K562 (cell line): ENCODE measurements at regions not wholly inside any gene's neighbourhood (a gene's known extent, or its start where the extent isn't known, plus 50 kb on each side); places are given as distances from the start of the nearest gene placed in this dataset.

ENCODE experiments used
- SMC3 ChIP-seq: conservative IDR thresholded peaks from 2 replicates; pipeline ENCODE4 v1.6.1; 2011; ENCODE audit warnings: low read depth, low read length, improper control_type of control experiment; ENCODE audit not compliant: insufficient read depth
- TF ChIP-seq, protein P1 (sequence below), 2 experiments: fragments of 450-650 bp in 1 of 2; sonication (generic) in 1 of 2; formaldehyde crosslinking in 1 of 2; IDR thresholded peaks; 2 replicates each; pipeline versions ENCODE4 v1.7.1 to v1.9.0; 2016 to 2022; ENCODE audit warnings: inconsistent platforms in 1 of 2, mild to moderate bottlenecking in 1 of 2, missing genetic modification reagents in 1 of 2

DNA sequence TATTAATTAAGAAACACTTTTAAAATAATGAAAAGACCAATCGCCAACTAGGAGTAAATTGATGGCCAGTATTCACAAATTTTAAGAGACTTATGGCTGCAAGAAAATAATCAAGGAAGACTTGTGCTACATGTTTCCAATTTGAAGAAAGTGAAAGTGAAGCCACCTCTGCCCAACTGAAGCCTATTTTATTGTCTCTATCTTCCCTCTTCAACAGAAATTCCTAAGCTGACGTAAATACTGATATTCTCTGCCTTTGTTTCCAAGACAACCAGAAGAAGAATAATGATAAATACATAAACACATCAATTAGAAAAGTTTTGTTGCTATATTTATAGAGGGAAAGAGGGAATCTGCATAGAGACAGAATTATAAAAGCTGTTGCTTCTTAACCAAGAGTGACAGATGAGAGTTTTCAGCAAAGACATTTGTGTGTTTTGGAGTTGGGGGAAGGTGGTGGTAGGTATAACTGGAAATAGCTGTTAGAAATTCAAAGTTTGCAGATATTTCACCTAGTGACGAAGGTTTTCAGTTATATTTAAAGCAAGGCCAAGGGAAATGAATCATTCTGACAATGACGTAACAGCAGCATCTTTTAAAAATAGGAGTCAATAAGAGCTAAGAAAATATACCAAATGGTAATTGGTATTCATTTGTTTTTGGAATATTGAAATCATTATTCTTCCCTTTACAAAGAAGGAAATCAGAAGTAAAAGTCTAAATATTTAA is 576.6 kb upstream of the SORCS1 start (continued):
- TF ChIP-seq, protein P1, sequence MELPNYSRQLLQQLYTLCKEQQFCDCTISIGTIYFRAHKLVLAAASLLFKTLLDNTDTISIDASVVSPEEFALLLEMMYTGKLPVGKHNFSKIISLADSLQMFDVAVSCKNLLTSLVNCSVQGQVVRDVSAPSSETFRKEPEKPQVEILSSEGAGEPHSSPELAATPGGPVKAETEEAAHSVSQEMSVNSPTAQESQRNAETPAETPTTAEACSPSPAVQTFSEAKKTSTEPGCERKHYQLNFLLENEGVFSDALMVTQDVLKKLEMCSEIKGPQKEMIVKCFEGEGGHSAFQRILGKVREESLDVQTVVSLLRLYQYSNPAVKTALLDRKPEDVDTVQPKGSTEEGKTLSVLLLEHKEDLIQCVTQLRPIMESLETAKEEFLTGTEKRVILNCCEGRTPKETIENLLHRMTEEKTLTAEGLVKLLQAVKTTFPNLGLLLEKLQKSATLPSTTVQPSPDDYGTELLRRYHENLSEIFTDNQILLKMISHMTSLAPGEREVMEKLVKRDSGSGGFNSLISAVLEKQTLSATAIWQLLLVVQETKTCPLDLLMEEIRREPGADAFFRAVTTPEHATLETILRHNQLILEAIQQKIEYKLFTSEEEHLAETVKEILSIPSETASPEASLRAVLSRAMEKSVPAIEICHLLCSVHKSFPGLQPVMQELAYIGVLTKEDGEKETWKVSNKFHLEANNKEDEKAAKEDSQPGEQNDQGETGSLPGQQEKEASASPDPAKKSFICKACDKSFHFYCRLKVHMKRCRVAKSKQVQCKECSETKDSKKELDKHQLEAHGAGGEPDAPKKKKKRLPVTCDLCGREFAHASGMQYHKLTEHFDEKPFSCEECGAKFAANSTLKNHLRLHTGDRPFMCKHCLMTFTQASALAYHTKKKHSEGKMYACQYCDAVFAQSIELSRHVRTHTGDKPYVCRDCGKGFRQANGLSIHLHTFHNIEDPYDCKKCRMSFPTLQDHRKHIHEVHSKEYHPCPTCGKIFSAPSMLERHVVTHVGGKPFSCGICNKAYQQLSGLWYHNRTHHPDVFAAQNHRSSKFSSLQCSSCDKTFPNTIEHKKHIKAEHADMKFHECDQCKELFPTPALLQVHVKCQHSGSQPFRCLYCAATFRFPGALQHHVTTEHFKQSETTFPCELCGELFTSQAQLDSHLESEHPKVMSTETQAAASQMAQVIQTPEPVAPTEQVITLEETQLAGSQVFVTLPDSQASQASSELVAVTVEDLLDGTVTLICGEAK (IDR thresholded peaks at IDR 0.05) = no peak
- TF ChIP-seq, protein P1 (CRISPR knock-in tag; IDR thresholded peaks at IDR 0.05) = no peak
- no peak for TF ChIP-seq SMC3
